ENCODE measurements at regions not wholly inside any gene's neighbourhood (a gene's known extent, or its start where the extent isn't known, plus 50 kb on each side); places are given as distances from the start of the nearest gene placed in this dataset.
"Not testable (repeated sequence)": the region's sequence is repeated elsewhere in the genome, so short reads cannot be mapped to it uniquely, and the experiment has no call there.

DNA sequence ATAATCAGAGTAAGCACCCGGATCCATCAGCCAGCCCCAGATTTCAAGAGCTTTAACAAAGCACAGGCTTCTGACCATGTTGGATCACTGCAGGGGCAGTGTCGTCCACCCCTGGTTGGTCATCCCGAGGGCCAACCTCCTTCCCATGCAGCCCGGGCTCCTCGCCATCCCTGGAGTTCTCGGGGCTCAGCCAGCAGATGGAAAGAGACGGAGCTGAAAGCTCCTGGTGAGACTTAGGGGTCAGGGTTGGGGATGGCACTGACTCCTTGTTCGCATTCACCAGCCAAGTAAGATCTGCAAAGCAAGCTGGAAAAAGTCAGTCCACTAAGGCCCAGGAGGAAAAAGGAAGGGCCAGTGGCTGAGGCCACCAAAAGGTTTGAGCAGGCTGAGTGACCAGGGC, 888.9 kb downstream of the BRD1 start:
- no peak for DNase-seq (ENCODE audit: low read depth in 2 of 2)

DNA sequence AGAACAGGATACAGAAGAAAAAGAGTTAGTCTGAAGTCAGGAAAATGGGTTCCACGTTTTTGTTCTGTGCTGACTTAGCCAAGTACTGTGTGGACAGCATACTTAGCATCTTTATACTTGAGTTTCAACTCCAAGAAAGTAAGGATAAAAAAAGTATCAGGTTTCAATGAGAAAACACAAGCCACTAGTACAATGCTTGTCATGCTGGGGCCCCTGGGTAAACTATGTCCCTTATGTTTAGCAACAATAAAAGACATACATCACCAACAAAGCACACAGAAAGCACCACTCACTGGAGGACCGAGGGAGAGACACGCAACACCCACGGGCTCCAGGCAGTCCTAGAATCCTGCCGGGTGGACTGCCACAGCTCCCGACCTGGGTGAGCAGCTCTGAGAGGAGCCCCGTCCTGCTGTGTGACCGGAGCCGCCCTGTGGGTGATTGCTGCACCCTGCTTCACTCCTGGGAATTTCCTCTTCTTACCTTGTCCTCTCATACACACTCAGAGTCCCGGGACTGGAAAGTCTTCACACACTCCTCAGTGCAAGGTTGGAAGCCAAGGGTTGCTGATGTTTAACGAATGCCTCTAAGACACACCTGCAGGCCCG, 890.5 kb downstream of the BRD1 start:
- no peak for DNase-seq (ENCODE audit: low read depth in 2 of 2)

DNA sequence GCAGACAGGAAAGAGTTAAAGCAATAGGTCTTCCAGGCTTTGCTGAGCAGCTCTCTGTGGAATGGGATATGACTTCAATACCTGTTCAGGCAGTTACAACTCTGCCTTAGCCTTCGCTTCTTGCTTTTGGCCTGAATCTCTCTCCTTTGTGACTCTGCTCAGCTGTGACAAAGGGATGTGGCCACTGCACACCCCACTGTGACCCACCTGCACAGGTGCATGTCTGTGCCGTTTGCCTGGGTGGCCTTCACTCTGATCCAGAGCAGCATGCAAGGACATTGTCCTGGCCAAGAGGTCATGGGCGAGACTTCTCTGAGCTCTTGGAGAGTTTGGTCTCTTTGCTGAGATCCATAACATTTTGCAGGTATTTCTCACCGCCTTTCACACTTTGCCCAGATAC, 891.3 kb downstream of the BRD1 start:
- DNase-seq (ENCODE audit: low read depth in 2 of 2) = no peak

DNA sequence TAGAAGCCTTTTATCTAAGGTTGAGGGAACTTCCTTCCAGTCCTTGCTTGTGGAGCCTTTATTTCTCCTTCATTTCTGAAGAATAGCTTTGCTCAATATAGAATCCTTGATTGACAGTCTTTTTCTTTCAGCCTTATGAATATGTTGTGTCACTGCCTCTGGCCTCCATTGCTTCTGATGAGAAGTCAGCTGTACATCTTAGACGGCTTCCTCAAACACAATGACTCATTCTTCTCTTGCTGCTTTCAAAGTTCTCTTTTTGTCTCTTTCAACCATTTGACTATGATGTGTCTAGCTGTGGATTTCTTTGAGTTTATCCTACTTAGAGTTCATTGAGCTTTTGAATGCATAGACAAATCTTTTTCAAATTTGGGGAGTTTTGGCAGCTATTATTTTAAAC, 893.2 kb downstream of the BRD1 start:
- no peak for DNase-seq (ENCODE audit: low read depth in 2 of 2)

DNA sequence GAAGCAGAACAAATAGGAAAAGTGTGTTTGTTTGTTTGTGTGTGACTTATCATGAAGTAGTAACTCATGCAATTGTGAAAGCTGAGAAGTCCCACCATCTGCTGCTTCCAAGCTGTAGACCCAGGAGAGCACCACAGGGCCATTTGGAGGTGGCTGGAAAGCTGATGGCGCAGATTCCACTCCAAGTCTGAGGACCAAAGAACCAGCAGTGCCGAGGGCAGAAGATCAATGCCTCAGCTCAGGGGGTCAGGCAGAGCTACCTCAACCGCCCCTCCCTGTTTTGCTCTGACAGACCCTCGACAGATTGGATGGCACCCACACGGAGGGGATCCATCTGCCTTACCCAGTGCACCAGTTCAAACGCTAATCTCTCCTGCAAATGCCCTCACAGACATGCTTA, 896.2 kb downstream of the BRD1 start:
- no peak for DNase-seq (ENCODE audit: low read depth in 2 of 2)

DNA sequence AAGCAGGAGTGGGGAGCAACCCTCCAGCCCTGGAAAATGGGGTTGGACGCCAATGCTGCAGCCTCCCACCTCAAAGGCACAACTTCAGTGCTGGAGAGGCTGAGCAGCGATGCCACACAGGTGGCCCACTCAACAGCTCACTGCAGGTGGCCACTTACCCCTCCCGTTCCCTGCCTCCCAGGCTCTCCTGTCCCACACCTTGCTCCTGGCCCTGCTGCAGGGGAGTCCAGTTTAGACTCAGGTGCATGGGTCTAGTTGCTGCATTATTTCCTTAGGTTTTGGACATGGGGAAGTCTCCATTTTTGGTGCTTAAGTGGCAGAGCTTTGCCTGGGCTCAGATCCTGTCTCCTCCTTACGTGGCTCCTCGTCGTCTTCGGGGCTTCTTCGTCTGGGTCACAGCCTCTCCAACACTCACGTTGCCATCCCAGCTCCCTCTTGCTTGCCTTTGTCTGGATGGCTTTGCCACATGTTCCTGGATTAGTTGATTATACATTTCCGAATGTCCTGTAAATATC, 898.3 kb downstream of the BRD1 start:
- DNase-seq (ENCODE audit: low read depth in 2 of 2) = no peak

DNA sequence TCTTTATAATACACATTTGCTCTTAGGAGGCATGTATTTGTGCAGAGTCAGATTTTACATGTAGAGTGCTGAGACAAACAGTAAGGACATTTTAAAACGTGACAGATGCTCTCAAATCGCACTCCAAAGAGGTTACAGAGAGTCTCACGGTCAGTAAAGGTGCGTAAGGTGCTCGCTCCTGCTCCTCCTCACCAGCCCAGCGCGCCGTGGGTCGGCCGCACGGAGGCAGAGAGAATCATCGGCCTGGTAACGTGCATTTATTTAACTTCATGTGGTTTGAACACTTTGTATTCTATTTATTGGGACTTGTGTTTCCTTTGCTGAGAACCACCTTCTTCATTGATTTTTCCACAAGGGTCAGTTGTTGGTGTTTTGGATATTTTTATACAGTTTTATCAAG, 900.1 kb downstream of the BRD1 start:
- DNase-seq (ENCODE audit: low read depth in 2 of 2) = no peak

DNA sequence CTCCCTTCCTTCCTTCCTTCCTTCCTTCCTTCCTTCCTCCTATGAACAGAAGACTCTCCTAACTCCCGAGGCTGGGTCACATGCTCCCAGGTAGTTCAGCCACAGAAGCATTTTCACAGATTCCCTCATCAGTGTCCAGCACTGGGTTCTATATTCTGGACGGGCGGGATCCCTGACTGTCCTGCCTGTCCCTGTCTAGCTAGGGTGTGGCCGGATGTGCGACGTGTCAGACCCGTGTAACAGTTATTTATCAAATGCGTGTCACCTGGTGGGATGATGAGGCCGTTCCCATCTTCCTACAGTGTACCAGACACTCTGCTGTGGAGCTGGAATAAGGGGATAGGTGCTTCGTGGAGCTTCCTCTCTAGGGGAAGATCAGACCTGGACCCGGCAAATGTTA, 901.0 kb downstream of the BRD1 start:
- DNase-seq (ENCODE audit: low read depth in 2 of 2) = no peak

DNA sequence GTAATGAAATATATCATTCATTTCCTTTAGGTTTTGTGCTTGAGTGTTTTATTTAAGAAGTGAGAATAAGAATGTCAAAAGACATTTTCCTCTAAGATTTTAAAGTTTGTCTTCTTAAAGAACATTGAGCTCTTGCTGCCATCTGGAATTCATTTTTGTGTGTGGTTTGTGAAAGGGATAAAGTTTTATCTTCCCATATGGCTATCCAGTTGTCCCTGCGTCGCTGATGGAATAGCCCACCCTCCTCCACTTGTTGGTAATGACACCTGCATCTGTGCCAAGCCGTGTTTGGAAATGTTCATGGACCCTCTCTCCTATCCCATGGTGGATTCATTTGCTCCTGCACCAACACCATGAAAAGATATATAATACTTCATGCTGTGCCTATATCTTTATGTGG, 901.5 kb downstream of the BRD1 start:
- DNase-seq (ENCODE audit: low read depth in 2 of 2) = no peak

DNA sequence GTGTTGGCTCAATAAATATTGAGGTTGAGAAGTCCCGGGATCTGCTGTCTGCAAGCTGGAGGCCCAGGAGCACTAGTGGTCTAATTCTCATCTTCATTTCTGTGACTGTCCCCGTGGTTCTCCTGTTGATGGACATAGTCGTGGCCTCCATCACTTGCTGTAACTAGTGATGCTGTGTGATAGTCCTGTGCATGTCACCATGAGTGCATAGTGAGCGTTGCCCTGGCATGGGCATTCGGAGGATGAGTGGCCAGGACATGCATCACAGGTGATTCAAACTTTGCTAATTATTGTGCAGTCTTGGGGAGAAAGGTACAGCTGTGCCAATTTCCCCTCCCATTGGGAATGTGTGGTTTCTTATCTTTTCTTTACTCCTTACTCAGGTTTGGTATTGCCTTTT, 902.2 kb downstream of the BRD1 start:
- DNase-seq (ENCODE audit: low read depth in 2 of 2) = no peak

DNA sequence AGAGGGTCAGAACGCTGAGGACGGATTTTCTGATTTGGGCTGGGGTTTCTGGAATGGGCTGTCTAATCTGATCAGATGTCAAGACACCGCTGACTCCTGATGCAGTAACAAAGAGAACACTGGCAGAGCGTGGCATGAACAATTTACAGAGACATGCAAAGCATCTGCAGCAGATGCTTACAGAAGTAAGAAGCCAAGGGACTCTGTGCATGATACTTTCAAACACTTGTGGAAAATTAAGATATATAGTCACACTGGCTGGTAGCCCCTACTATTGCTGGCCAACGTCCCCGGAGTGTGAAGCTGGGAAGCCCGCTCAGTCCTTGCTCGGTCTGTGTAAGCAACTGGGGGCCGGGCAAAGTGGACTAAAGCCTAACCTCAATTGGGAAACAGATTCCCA, 903.7 kb downstream of the BRD1 start:
- no peak for DNase-seq (ENCODE audit: low read depth in 2 of 2)

DNA sequence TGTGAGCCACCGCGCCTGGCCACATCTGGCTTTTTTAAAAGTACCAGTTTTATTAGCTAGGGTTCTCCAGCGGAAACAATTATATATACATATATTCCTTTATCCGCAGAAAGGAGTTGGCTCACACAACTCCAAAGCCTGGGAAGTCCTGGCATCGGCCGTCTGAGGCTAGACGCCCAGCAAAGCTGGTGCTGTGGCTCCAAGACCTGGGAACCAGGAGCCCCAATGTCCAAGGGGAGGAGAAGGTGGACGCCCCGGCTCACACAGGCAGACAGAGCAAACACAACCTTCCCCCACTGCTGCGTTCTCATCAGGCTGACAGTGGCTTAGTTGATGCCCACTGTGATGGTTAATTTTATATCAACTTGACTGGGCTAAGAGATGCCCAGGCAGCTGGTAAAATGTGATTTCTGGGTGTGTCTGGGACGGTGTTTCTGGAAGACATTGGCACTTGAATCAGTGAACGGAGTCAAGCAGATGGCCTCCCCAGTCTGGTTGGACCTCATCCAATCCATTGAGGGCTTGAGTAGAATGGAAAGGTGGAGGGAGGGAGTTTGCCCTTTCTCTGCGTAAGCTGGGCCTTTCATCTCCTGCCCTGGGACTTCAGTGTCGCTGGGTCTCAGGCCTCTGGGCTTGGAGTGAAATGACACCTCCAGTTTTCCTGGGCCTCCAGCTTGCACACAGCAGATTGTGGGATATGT, 904.4 kb downstream of the BRD1 start:
- DNase-seq (ENCODE audit: low read depth in 2 of 2) = no peak

DNA sequence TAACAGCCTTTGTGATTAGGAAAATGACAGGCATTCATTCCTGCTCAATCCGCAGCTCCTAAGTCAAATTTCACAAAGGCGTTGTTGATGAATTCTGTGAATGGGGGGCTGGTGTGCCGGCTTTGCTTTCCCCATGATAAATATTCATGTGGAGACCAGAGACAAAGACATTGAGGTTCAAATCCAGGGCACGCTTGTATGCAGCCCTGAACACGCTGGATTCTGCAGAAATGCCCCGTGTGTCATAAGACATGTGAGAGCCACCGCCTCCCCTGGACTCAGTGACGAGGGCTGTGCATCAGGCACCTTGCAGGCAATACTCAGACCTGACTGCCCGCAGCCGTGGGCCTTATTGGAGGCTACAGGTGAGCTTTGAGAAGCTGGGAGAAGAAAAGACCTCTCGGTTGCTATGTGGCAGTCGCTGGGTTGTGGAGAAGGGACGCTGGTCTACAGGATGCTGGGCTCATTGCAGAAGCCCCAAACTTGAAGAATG, 906.2 kb downstream of the BRD1 start:
- no peak for DNase-seq (ENCODE audit: low read depth in 2 of 2)

DNA sequence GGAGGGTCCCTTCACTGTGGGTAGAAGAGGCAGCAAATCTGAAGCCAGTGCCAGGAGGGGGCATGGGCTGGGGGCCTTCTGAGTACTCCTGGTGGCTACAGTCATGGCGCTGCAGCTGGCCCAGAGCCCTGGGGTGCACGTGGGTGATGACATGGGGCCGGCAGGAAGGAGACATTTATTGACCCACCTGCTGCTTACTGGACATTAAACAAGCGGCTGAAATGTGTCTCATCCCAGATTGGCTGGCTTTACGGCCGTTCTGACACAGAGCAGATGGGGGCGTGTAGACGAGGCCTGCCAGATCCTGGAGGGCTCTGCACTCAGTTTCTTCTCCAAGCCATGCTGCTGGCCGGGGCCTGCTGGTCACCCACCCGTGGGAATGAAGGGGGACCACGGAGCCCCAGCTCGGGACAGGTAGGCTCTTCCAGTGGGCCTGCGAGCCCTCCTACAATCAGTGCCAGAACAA, 906.9 kb downstream of the BRD1 start:
- DNase-seq (ENCODE audit: low read depth in 2 of 2) = no peak

DNA sequence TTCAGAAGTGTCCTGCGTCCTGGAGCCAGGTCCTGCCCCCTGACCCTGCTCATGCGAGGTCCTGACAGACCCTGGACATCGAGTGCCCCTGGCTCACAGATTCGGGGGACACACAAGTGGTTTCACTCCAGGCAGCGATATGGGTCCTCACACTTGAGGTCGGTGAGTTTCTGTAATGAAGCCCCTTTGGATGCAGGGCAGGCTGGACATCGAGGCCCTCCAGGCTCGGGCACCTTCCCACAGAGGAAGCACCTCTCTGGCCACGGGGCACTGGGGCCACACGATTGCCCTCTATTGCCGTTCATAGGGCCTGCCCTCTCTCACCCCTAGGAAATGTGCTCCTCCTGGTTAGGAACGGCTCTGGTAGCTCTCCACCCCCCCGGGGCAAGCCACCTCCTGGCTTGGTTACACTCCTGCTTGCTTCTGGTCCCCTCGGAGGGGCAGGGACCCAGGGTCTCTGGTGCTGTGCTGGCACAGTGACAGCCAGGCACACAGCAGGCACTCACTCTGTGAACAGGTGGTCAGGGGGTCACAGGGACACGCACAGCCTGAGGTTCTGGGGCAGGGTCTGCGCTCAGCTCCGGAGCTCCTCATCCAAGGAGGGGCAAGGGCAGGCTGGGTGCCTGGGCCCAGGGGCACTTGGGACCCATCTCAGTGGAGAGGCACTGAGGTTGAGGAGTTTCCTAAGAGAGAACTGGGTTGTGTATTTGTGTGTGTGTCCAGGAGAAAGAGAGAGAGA, 907.7 kb downstream of the BRD1 start:
- DNase-seq (ENCODE audit: low read depth in 2 of 2) = no peak

DNA sequence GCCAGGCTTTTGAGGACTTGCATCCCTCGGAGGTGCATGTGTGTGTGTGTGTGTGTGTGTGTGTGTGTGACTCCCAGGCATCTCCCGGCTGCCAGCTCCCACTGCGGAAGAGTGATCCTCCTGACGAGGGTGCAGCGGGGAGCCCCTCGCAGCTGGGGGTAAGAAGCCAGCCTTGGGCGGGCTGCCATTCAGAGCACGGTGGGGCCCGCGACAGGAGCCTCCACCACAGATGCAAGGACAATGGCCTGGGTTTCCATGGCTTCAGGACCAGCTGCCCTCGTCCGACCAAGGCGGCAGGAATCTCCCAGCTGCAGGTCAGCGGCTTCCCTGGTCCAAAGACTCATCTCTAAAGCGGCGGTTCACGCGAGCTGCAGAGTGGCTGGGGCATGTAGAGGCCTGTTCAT, 908.5 kb downstream of the BRD1 start:
- no peak for DNase-seq (ENCODE audit: low read depth in 2 of 2)

DNA sequence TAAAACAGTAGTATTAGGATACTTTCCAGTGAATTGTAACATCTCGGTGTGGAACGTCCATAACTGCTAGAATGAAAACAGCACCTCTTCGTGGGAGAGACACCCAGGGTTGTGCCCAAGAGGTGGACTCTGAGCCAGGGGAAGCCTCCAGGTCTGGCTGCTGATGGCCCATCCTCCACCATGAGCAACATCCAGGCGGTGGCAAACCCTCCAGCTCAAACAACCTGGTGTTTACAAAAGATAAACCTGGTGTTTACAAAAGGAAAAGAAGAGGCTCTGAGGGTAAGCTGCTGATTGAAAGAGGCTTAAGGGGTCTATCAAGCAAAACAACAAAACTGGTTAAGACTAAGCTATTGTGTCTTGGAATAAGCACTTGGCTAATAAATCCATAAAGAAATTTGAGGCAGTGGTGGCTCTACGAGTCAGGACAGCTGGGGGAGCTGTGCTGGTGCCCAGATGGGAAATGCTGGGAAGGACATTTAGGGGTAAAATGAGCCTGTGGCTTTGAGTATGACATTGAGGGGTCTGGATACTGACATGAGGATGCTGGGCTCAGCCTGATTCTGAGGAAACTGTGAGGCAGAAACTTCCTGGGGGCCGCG, 909.0 kb downstream of the BRD1 start:
- no peak for DNase-seq (ENCODE audit: low read depth in 2 of 2)

DNA sequence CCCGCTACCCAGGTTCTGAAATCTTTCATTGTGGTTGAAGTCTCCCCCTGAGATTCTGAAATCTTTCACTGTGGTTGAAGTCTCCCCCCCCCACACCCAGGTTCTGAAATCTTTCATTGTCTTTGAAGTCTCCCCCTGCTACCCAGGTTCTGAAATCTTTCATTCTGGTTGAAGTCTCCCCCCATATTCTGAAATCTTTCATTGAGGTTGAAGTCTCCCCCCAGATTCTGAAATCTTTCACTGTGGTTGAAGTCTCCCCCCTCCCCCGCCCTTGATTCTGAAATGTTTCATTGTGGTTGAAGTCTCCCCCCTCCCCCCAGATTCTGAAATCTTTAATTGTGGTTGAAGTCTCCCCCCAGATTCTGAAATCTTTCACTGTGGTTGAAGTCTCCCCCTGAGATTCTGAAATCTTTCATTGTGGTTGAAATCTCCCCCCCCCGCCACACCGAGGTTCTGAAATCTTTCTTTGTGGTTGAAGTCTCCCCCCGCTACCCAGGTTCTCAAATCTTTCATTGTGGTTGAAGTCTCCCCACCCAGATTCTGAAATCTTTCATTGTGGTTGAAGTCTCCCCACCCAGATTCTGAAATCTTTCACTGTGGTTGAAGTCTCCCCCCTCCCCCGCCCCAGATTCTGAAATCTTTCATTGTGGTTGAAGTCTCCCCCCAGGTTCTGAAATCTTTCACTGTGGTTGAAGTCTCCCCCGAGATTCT, 915.2 kb downstream of the BRD1 start:
- not testable (repeated sequence) for DNase-seq (ENCODE audit: low read depth in 2 of 2)

DNA sequence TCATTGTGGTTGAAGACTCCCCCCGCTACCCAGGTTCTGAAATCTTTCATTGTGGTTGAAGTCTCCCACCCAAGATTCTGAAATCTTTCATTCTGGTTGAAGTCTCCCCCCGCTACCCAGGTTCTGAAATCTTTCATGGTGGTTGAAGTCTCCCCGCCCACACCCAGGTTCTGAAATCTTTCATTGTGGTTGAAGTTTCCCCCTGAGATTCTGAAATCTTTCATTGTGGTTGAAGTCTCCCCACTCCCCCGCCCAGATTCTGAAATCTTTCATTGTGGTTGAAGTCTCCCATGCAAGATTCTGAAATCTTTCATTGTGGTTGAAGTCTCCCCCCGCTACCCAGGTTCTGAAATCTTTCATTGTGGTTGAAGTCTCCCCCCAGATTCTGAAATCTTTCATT, 916.0 kb downstream of the BRD1 start:
- DNase-seq (ENCODE audit: low read depth in 2 of 2) = not testable (repeated sequence)

DNA sequence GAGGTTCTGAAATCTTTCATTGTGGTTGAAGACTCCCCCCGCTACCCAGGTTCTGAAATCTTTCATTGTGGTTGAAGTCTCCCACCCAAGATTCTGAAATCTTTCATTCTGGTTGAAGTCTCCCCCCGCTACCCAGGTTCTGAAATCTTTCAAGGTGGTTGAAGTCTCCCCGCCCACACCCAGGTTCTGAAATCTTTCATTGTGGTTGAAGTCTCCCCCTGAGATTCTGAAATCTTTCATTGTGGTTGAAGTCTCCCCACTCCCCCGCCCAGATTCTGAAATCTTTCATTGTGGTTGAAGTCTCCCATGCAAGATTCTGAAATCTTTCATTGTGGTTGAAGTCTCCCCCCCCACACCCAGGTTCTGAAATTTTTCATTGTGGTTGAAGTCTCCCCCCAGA, 916.6 kb downstream of the BRD1 start:
- DNase-seq (ENCODE audit: low read depth in 2 of 2) = not testable (repeated sequence)

DNA sequence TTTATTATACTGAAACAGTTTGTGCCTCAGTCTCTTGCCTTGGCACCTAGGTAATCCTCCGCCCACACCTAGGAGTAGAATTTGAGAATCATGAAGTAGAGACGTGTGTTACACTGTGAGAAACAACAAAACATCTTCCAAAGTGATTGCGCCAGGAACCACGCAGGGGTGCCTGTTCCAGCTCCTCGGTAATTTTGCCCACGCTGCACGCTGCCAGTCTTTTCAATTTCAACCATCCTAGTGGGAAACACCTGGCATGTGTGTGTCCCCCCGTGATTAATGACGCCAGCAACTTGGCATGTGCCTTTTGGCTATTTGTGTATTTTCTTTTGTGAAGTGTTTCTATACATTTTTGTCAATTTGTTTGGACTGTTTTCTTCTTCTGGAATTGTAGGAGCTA, 919.1 kb downstream of the BRD1 start:
- no peak for DNase-seq (ENCODE audit: low read depth in 2 of 2)
